OCI-LY3 (cell line): ENCODE measurements at regions not wholly inside any gene's neighbourhood (a gene's known extent, or its start where the extent isn't known, plus 50 kb on each side); places are given as distances from the start of the nearest gene placed in this dataset.
"Not testable (repeated sequence)": the region's sequence is repeated elsewhere in the genome, so short reads cannot be mapped to it uniquely, and the experiment has no call there.

ENCODE experiments used
- H2AFZ ChIP-seq: fragments of 200-600, 300-600 bp; shearing (Covaris generic); 2 replicates; pipeline ENCODE4 v1.6.0; 2014; ENCODE audit warnings: antibody characterized with exemption, low read depth, low read length
- H3K27ac ChIP-seq: fragments of 200-600, 300-600 bp; sonication (generic); 2 replicates; pipeline ENCODE4 v1.5.1; 2014; ENCODE audit warnings: mild to moderate bottlenecking, low read length, moderate library complexity, mixed read lengths
- H3K27me3 ChIP-seq: fragments of 200-600, 300-600 bp; sonication (generic); 2 replicates; pipeline ENCODE4 v1.6.1; 2014; ENCODE audit warnings: low read depth, low read length, mixed read lengths
- H3K36me3 ChIP-seq: fragments of 200-600, 300-600 bp; sonication (generic); replicated peaks from 2 replicates; pipeline ENCODE3; 2014; ENCODE audit warnings: low read depth, low read length, mixed read lengths
- H3K4me1 ChIP-seq: fragments of 300-600, 200-600 bp; sonication (generic); 2 replicates; pipeline ENCODE4 v1.6.1; 2014; ENCODE audit warnings: low read length, mixed read lengths
- H3K4me2 ChIP-seq: fragments of 200-600, 300-600 bp; sonication (generic); 2 replicates; pipeline ENCODE4 v1.6.1; 2014; ENCODE audit warnings: low read length, mixed read lengths
- H3K4me3 ChIP-seq: fragments of 300-600, 200-600 bp; sonication (generic); 2 replicates; pipeline ENCODE4 v1.5.1; 2014; ENCODE audit warnings: antibody characterized with exemption, mild to moderate bottlenecking, low read length, moderate library complexity
- H3K79me2 ChIP-seq: fragments of 300-600, 200-600 bp; shearing (Covaris generic); 2 replicates; pipeline ENCODE4 v1.6.1; 2014; ENCODE audit warnings: mild to moderate bottlenecking, low read length, mixed read lengths
- H3K9ac ChIP-seq: fragments of 300-600, 200-600 bp; shearing (Covaris generic); 2 replicates; pipeline ENCODE4 v1.6.0; 2014; ENCODE audit warnings: mild to moderate bottlenecking, low read length, moderate library complexity
- H3K9me3 ChIP-seq: fragments of 200-600, 300-600 bp; shearing (Covaris generic); 2 replicates; pipeline ENCODE4 v1.6.1; 2014; ENCODE audit warnings: low read length, mixed read lengths; ENCODE audit not compliant: insufficient read depth
- H4K20me1 ChIP-seq: fragments of 200-600, 300-600 bp; sonication (generic); 2 replicates; pipeline ENCODE4 v1.6.1; 2016; ENCODE audit warnings: low read length, mixed read lengths; ENCODE audit not compliant: insufficient read depth
- EZH2phosphoT487 ChIP-seq: fragments of 200-600 bp; shearing (Covaris generic); IDR thresholded peaks from 2 replicates; pipeline ENCODE4 v1.6.1; 2018; ENCODE audit warnings: antibody characterized with exemption, mixed run types, low read depth
- TF ChIP-seq, protein P1 (sequence below): fragments of 200-600, 300-600 bp; sonication (generic); IDR thresholded peaks from 2 replicates; pipeline ENCODE4 v1.5.1; 2014; ENCODE audit warnings: antibody characterized with exemption, low read length, low read depth

GRCh38 chr5:36535859-36536615 is 70.4 kb upstream of the SLC1A3 start:
- Histone ChIP-seq H3K79me2 (no peaks in the 10 kb centered on the region), H3K4me3 (no peak overlapping the region), H3K4me2 (no peak overlapping the region), H3K9ac (no peak overlapping the region), H3K27ac (no peak overlapping the region), H3K27me3 (no peaks in the 10 kb centered on the region), H3K4me1 (no peaks in the 10 kb centered on the region), H2AFZ (no peak overlapping the region), H3K9me3 (no peaks in the 10 kb centered on the region), H4K20me1 (no peaks in the 10 kb centered on the region), H3K36me3 (no peaks in the 10 kb centered on the region)
- TF ChIP-seq, protein P1, sequence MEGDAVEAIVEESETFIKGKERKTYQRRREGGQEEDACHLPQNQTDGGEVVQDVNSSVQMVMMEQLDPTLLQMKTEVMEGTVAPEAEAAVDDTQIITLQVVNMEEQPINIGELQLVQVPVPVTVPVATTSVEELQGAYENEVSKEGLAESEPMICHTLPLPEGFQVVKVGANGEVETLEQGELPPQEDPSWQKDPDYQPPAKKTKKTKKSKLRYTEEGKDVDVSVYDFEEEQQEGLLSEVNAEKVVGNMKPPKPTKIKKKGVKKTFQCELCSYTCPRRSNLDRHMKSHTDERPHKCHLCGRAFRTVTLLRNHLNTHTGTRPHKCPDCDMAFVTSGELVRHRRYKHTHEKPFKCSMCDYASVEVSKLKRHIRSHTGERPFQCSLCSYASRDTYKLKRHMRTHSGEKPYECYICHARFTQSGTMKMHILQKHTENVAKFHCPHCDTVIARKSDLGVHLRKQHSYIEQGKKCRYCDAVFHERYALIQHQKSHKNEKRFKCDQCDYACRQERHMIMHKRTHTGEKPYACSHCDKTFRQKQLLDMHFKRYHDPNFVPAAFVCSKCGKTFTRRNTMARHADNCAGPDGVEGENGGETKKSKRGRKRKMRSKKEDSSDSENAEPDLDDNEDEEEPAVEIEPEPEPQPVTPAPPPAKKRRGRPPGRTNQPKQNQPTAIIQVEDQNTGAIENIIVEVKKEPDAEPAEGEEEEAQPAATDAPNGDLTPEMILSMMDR, result no peak
- no peak for TF ChIP-seq EZH2phosphoT487

DNA sequence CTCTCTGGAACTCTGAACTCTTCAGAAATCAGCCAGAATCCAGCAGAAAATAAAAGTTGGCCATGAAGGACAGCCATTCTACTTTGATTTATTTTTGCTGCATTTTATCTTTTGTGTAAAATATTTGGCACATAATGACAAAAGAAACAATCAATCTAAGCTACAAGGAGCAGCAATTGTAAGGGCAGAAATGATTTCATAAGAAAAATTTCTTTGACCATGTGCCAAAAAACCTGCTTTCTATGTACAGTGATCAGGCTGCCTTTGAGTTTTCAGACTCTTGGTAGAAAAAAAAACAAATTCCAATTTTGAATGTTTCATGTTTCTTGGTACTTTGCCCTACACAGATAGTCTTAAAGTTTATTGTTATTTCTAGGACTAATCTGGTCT is 69.8 kb upstream of the SLC1A3 start:
- Histone ChIP-seq H3K4me2 (no peak overlapping the region), H2AFZ (no peak overlapping the region), H3K9me3 (no peaks in the 10 kb centered on the region), H3K4me3 (no peak overlapping the region), H3K9ac (no peak overlapping the region), H3K79me2 (no peaks in the 10 kb centered on the region), H3K27me3 (no peaks in the 10 kb centered on the region), H3K27ac (no peak overlapping the region), H3K36me3 (no peaks in the 10 kb centered on the region), H4K20me1 (no peaks in the 10 kb centered on the region), H3K4me1 (no peaks in the 10 kb centered on the region)
- TF ChIP-seq EZH2phosphoT487, result no peak

DNA sequence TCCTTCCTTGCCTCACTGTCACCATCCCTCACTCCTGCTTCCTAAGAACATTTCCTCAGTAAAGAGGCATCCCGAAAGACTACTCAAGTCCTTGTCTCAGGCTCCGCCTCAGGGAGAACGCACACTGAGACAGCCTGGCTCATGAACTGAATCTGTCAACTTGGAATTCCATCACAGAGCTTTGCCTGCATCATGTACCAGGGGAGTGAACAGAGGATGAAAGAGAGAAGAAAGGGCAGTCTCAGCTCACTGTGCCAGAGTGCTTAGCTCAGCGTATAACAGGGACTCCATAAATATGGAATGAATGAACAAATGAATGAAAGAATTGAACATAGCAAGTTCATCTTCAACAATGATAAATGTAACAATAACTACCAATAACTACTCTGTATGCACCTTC is 68.7 kb upstream of the SLC1A3 start:
- no peak overlapping the region for H3K27ac ChIP-seq
- no peaks in the 10 kb centered on the region for H3K4me1 ChIP-seq
- H4K20me1 ChIP-seq, result no peaks in the 10 kb centered on the region
- no peaks in the 10 kb centered on the region for H3K27me3 ChIP-seq
- no peak overlapping the region for H3K4me2 ChIP-seq
- no peak overlapping the region for H2AFZ ChIP-seq
- no peaks in the 10 kb centered on the region for H3K9me3 ChIP-seq
- no peak overlapping the region for H3K4me3 ChIP-seq
- H3K36me3 ChIP-seq, result no peaks in the 10 kb centered on the region
- no peaks in the 10 kb centered on the region for H3K79me2 ChIP-seq
- TF ChIP-seq, protein P1, result no peak
- TF ChIP-seq EZH2phosphoT487, result no peak
- no peak overlapping the region for H3K9ac ChIP-seq

- H3K36me3 ChIP-seq, result no peaks in the 10 kb centered on the region
- H3K4me3 ChIP-seq, result no peak overlapping the region
- no peaks in the 10 kb centered on the region for H4K20me1 ChIP-seq
- no peak overlapping the region for H2AFZ ChIP-seq
- H3K27me3 ChIP-seq, result no peaks in the 10 kb centered on the region
- no peak for TF ChIP-seq EZH2phosphoT487
- TF ChIP-seq, protein P1, result no peak
- H3K4me1 ChIP-seq, result no peaks in the 10 kb centered on the region
- no peaks in the 10 kb centered on the region for H3K9me3 ChIP-seq
- H3K79me2 ChIP-seq, result no peaks in the 10 kb centered on the region
- H3K27ac ChIP-seq, result no peak overlapping the region
- no peak overlapping the region for H3K9ac ChIP-seq
- H3K4me2 ChIP-seq, result no peak overlapping the region
Observed at GRCh38 chr5:36552651-36553393, 53.6 kb upstream of the SLC1A3 start.

DNA sequence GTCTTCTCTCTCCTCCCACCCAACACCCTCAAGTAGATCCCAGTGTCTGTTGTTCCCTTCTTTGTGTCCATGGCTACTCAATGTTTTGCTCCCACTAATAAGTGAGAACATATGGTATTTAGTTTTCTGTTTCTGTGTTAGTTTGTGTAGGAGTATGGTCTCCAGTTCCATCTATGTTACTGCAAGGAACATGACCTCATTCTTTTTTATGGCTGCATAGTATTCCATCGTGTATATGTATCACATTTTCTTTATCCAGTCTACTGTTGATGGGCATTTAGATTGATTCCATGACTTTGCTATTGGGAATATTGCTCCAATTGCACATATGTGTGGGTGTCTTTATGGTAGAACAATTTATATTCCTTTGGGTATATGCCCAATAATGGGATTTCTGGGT is 51.4 kb upstream of the SLC1A3 start:
- H3K4me2 ChIP-seq, H3K27me3 ChIP-seq, H3K36me3 ChIP-seq, H3K79me2 ChIP-seq, H3K27ac ChIP-seq, H3K4me1 ChIP-seq, H3K4me3 ChIP-seq, H3K9me3 ChIP-seq, H2AFZ ChIP-seq, H3K9ac ChIP-seq, H4K20me1 ChIP-seq: not testable (repeated sequence)
